HG03469 (cell line): ENCODE measurements at regions not wholly inside any gene's neighbourhood (a gene's known extent, or its start where the extent isn't known, plus 50 kb on each side); places are given as distances from the start of the nearest gene placed in this dataset.
"Not testable (repeated sequence)": the region's sequence is repeated elsewhere in the genome, so short reads cannot be mapped to it uniquely, and the experiment has no call there.

ENCODE experiments used
- ATAC-seq: cut with Tn5 transposase; IDR thresholded peaks from one replicate; pipeline ENCODE4 v1.9.1; 2021; ENCODE audit warnings: mild to moderate bottlenecking, moderate library complexity, moderate number of reproducible peaks; ENCODE audit not compliant: unreplicated experiment

DNA sequence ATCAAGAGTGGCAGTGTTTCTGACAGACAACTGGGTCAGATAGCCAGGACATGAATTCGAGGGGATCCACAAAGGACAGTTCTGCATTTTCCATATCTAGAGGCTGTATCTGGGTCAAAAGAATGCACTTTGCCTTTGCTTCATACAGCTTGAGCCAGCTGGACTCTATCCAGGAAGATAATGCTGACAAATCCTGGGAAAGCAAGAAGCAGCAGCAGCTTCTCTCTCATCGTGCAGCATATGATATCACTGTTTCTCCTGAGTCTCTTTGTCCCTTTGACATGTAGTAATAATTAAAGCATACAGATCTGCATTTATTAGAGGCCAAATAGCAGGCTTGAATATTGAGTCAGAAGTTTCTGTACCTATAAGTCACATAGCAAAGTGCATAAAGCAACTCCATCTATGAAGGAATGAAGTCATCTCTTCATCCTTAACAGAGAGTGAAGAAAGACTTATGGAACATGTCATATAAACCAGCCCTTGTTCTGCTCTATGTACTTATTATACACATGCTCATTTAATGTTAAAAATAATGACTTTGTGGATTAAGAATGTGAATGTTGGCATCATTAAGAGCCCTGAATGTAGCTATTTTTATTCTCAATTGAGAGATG, 236.8 kb upstream of the GBE1 start:
- ATAC-seq = no peak

DNA sequence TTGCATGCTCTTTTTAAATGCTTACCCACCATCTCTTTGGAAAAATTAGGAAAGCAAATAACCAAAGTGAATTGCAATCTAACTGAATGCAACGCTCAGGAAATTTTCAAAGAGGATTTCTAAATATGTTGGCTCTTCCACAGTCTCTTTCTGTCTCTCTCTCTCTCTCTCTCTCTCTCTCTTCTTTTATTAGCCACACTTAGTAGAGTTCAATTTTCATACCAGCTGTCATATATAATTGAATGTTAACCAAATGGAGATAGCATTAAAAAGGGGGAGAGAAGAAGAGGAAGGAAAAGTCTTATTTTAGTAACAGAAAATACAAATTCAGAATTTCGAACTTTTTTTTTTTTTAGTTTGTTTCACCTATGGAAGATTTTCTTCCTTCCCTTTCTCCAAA, 235.9 kb upstream of the GBE1 start:
- no peak for ATAC-seq

DNA sequence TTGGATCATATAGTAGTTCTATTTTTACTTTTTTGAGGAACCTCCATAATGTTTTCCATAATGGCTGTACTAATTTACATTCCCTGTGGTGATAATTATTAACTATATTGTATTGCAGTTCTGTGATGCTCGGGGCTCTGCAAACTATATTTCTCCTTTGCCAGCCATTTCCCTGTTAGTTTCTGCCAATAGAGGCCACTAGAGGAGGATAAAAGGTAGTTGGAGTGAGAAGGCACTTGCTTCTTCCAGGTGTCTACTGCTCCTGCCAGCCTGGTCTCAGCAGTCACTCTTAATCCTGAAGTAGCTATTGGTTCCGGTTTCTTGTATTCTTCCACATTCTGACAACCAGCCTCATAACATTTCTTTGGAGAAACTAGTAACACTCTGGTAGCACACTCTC, 233.9 kb upstream of the GBE1 start:
- no peak for ATAC-seq

DNA sequence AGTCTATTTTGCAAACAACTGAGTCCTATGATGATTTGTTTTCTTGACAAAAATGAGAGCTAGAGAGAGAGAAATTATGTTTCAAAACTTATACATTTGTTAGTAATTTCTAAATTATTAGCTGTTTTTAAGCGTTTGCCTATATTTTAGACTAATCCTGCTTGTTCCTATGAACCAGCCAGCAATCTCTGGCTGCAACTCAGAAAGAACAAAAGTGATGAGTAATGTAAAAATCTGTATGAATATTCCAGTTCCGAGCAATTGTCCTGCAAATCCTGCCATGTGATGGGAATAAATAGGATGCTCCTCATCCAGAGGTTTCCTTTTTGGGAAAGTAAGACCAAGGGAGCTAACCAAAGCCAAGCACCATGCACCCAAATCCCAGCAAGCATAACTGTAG, 228.3 kb upstream of the GBE1 start:
- ATAC-seq = no peak

DNA sequence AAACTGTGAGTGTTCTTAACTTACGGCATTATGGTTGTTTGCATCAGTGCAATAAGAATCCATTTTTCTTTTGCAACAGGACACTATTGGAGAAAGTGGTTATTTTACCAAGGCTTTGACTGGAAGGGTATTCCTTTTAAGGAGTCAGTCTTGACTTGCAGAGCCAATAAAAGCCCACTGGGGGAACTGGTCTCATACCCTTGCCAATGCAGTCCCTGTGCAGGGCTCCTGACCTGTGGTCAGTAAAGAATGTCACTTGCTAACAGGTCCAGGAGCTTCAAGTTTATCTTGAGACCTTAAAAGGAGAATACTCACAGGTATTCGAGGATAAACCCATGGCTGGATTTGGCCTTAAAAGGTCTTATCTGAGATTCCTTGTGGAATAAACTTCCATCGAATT, 227.8 kb upstream of the GBE1 start:
- ATAC-seq = no peak

DNA sequence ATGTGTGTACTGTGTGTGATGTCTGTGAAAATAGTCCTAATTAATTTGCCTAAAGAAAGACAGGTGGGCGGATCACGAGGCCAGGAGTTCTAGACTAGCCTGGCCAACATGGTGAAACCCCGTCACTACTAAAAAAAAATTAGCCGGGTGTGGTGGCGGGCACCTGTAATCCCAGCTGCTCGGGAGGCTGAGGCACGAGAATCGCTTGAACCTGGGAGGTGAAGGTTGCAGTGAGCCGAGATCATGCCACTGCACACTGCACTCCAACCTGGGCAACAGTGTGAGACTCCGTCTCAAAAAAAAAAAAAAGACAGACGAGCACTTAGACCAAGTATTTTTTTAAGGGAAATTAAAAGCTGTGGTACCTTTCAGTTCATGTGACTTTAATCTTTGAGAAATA, 226.0 kb upstream of the GBE1 start:
- not testable (repeated sequence) for ATAC-seq

DNA sequence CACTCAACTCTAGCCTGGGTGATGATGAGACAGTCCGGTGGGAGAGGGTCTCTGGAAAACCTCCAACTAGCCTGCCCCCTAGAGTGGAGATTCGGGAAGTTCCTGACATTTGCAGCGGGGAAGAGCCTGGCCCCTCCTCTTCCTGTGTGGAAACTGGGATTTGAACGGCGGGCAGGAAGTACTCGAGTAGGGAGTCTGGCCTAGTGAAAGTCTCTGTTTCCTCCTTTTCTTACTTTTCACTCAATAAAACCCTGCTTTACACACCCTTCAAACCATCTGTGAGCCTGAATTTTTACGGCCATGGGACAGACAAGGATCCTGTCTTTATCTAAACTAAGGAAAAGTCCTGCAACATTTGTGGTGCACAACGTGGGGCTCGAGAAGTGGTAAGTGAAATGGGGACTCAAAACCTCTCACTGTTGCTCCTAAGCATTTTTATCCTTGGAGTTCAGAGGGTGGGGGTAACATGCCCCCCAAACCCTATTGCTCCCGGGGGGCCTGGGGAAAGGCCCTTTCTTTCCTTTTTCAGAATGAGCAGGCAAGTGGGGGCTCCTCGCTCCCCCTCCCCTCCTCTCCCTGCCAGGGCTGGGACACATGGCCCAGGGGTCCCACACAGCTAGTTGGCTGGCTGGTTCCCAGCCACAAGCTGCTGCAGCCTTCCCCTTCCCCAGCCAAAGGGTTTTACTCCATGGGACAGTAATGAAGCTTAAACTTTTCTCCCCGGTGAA, 224.7 kb upstream of the GBE1 start:
- ATAC-seq = no peak

DNA sequence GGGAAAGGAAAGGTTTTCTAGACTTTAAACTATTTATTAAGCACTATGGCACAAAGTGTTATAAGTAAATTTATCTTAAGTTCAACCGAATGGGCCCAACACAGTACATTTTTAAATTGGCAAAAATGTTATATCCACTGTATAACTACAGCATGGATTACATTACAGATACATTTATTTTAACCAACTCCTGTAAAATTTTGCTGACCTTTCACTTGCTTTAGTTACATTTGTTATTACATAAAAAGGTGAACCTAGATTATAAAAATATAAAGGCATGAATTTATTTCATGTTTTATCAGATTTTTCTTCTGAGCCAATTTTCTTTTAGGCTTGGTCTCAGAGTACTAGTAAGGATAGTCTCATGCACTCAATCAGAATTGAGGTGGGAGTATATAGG, 221.9 kb upstream of the GBE1 start:
- ATAC-seq = no peak

DNA sequence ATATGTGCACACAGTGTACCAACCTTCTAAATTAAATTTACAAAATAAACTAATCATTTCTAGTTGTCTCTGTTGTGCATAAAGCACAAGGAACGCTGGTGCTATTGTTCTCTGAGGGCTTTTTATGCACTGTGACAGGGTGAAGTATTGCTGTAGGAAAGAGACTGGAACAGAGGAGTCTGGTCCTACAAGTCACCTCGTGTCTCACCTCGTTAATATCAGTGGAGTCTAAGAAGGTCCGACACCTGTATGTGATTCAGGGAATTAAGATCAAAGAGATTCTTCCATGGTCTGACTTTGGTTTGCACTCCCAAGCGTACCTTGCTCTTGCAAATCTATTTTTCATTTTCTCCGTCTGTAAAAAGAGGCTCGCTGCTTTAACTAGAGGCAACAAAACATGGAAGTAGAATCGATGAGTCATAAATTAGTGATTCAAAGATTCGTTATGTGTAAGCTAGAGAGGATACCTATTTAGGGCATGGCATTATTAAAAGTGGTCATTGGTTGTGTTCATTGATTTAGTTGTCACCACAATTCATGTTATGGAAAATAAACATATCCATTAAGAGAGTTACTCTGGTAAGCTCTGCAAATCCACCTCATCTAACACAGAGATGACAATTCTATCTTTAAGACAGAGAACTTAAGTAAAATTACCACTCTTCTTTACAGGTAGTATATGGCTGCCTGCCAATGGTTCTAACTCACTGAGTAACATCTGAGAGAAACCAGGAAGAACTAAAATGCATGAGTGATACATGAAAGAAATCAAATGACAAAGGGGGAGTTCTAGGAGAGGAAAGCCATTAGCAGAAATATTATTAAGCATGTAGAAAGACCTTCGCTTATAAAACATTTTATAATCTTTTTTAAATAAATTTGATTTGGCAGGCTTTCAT, 219.4 kb upstream of the GBE1 start:
- ATAC-seq = no peak

DNA sequence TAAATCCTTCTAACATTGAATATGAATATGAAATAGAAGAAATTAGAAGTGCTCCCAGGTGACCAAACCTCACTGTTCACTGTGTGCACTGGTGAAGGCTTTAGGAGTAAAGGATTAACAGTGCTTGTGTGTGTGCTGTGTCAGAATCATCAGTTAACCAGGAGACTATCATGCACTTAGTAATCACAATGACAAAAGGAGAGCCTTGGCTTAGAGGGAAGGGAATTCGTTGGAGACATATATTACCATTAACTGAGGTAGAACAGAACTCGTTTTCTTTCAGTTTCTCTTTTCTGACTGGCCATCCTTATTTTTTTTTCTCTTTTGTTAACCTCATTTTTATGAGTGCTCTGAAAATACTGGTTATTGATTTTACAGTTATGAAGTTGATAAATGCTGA, 213.3 kb upstream of the GBE1 start:
- no peak for ATAC-seq

DNA sequence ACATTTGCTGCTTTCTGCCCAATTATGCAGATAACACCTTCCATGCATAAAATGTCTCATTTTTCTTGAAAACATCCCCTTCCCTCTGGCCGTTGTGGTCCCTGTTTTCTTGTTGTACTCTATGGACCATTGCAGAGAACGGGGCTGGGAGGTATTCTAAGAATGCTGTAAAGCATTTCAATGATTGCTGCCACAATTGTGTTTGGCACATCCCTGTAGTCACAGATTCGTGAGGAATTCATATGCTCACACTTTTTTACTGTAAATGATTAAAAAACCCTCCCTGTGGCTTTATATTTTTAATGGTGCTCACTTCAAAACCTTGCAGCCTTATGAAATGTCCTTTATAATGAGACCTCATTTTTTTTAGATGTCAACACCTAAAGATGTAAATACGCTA, 207.2 kb upstream of the GBE1 start:
- ATAC-seq = no peak

DNA sequence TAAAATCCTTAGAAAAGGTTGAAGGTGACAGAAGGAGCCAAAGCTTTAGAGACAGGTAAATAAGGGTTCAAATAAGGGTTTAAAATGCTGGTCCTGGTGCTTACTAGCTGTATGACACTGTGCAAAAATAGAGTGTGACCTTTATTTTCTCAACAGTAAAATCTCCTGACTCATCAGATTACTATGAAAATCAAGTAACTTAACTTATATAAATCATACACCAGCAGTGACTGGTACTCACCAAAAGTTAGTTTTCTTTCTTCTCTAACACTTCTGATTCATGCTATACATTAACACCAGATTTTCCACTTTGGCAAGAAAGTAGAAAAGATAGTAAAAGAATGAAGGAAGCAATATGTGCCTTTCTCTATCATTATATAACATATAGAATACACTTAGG, 205.9 kb upstream of the GBE1 start:
- no peak for ATAC-seq

DNA sequence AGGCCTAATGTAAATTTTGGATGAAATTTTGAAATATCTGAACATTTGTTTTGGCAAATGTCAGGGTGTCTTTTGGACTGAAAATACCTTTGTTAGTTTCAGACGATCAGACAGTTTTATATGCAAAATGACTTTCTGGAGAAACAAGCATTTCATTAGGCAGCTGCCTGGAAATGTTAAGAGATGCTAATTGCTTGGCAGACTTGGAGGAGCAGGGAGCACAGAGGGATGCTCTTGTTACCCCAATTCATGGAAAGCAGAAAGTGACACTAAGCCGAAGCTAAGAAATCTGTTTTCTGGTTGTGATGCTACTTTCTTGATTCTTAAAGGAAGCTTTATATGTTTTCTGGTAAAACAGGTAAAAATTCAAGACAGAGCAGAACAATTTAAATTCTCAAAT, 204.3 kb upstream of the GBE1 start:
- no peak for ATAC-seq

DNA sequence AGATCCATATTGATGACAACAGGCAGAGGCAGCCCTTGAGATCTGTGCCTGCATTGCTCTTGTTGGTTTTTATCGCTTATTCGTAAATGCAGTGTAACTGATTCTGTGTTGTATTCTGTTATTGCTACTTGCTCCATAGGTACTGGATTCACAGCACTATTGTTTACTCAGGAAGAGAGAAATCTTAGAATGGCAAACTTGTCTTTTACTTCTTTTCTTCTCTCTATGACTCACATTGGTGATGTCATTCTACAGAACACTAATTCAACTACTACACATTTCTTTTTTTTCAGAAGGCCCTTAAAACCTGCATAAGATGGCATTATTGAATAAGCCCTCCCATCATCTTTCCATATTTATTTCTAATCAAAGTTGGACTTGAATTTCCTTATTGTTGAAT, 201.0 kb upstream of the GBE1 start:
- no peak for ATAC-seq

DNA sequence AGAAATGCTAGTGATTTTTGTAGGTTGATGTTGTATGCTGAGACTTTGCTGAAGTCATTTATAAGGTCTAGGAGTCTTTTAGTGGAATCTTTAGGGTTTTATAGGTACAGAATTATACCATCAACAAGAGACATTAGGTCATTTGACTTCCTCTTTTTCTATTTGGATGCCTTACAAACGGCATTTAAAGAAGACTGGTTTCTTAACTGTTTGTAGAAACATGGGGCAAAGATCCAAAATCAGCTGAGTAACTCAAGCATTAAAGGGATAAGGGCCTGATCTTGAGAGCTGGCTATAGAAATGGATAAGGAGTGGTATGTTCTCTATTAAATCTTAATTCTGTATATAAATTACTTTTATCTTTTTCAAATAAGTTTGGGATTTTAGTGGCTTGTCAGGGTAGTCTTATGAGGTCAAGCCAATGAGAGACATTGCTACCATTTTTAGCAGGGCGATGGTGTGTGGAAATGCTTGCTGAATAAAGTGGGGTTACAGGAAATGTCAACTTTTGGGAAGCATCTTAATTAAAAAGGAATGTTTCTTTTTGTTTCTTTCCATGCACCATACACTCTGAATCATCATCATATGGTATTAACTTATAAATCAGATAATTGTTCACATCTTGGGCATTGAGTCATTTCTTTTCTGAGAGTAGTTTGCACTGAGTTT, 197.7 kb upstream of the GBE1 start:
- no peak for ATAC-seq

DNA sequence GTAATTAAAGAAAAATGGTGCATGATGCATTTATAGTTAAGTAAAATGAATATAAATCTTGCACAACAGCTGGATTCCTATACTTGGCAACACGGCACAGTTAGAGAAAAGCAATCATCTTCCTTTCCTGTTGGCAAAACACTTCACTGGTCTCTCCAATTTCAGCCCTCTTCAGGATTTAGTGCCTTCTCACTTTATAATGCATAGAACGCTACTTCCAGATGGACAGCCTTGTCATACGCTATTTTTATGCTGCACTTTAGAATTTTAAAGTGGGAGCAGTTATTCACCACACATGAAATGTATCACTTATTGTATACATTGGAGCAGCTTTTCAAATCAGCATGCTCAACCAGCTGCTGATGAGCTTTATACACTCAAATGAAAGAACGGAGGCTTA, 194.4 kb upstream of the GBE1 start:
- no peak for ATAC-seq

DNA sequence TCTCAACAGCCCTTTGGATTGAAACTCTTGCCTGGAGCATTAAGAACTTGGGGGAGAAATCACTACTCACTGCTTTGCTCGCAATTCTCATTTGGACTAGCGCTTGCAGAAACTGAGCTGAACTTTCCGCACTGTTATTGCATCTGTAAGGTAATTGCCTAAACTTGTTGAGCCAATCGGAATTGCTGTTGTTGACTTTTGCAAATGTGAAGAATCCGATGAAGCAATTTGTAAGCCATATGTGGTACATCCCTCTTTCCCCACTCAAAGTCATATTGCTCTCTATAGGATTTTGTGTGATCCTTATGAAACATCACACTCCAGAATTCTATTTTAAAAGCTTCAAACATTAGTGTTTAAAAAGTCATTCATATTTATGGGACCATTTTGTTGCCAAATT, 191.7 kb upstream of the GBE1 start:
- ATAC-seq = no peak

DNA sequence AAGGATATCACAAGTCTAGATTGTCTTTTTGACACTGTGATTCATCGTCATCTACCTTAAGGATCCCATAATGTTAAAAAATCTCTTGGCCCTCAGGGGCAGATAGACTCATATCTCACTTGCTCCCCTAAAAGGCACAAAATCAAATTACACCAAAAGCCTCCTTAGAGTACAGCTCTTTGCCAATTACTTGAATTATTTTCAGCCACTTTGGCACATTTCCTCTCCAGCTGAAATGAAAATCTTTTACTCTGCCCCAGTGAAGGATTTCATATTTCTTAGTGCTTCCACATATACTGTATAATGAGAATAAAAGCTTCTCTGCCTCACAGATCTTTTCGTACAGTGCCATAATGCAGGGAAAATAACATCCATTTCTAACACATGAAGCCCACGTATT, 190.7 kb upstream of the GBE1 start:
- ATAC-seq = no peak

DNA sequence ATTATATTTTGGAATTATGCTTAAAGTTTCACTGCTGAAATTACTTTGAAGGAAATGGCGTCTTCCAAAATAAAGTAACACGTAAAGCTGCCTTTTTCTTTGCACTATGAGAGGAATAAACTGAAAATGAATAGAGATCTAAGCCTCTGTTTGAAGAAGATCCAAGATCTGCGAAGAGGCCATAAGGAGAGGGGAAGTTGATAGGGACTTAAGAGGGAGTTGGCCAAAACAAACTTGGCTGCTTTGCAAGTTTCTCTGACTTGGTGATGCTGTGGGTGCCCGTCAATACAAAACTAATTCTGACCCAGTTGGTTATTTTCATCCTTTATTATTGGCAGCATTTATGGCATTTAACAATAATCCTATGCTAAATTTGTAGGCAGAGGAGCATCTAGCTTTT, 190.2 kb upstream of the GBE1 start:
- no peak for ATAC-seq

DNA sequence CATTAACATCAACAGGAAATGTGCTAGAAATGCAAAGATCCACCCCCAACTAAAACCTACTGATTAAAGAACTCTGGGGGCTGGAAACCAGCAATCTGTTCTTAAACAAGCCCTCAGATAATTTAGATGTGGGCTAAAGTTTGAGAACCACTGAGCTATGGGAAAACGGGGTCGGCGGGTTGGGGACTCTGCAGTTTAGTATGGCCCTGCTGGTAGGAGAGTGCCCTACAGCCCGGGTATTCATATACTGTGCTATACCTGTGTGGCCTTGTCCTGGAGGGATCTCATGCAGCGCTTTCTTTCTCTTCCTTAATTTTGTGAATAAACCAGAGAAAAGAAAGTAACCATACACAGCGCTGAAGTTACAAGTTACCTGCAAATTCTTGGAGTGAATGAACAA, 189.7 kb upstream of the GBE1 start:
- no peak for ATAC-seq

DNA sequence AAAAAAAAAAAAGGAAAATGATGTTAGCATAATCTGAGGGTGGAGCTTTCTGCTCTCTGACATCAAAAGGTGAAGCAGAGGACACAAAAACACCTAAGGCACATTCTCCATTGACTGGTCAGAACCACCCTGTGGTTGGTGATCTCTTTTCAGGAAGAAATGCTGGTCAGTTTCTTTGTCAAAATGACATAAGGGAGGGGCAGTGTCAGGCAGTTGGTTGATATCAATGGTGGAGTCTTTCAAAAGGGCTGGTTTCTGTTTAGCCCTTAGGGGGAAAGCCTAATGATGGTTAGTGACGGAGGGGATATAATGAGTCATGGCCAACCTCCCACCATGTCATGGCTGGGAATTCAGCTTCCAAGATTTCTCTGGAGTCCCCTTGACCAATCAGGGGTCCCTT, 185.9 kb upstream of the GBE1 start:
- ATAC-seq = no peak
